ENCODE measurements at regions not wholly inside any gene's neighbourhood (a gene's known extent, or its start where the extent isn't known, plus 50 kb on each side); places are given as distances from the start of the nearest gene placed in this dataset.
"Not testable (repeated sequence)": the region's sequence is repeated elsewhere in the genome, so short reads cannot be mapped to it uniquely, and the experiment has no call there.

GRCh38 chr1:30159015-30159414 is 564.4 kb downstream of the MATN1 start:
- TF ChIP-seq, protein P1, sequence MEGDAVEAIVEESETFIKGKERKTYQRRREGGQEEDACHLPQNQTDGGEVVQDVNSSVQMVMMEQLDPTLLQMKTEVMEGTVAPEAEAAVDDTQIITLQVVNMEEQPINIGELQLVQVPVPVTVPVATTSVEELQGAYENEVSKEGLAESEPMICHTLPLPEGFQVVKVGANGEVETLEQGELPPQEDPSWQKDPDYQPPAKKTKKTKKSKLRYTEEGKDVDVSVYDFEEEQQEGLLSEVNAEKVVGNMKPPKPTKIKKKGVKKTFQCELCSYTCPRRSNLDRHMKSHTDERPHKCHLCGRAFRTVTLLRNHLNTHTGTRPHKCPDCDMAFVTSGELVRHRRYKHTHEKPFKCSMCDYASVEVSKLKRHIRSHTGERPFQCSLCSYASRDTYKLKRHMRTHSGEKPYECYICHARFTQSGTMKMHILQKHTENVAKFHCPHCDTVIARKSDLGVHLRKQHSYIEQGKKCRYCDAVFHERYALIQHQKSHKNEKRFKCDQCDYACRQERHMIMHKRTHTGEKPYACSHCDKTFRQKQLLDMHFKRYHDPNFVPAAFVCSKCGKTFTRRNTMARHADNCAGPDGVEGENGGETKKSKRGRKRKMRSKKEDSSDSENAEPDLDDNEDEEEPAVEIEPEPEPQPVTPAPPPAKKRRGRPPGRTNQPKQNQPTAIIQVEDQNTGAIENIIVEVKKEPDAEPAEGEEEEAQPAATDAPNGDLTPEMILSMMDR (IDR thresholded peaks at IDR 0.05; ENCODE audit: low read length, missing control alignments): no peak
- H3K4me3 ChIP-seq (replicated peaks; ENCODE audit: low read depth, low read length): no peak overlapping the region
- no peak for DNase-seq (ENCODE audit: low read depth)

DNA sequence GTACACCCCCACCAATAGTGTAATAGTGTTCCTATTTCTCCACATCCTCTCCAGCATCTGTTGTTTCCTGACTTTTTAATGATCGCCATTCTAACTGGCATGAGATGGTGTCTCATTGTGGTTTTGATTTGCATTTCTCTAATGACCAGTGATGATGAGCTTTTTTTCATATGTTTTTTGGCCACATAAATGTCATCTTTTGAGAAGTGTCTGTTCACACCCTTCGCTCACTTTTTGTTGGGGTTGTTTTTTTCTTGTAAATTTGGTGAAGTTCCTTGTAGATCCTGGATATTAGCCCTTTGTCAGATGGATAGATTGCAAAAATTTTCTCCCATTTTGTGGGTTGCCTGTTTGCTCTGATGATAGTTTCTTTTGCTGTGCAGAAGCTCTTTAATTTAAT is 567.7 kb downstream of the MATN1 start:
- H3K4me3 ChIP-seq (replicated peaks; ENCODE audit: low read depth, low read length); DNase-seq (ENCODE audit: low read depth): not testable (repeated sequence)

GRCh38 chr1:30155253-30155652 is 568.1 kb downstream of the MATN1 start:
- not testable (repeated sequence) for H3K4me3 ChIP-seq (replicated peaks; ENCODE audit: low read depth, low read length); DNase-seq (ENCODE audit: low read depth)

DNA sequence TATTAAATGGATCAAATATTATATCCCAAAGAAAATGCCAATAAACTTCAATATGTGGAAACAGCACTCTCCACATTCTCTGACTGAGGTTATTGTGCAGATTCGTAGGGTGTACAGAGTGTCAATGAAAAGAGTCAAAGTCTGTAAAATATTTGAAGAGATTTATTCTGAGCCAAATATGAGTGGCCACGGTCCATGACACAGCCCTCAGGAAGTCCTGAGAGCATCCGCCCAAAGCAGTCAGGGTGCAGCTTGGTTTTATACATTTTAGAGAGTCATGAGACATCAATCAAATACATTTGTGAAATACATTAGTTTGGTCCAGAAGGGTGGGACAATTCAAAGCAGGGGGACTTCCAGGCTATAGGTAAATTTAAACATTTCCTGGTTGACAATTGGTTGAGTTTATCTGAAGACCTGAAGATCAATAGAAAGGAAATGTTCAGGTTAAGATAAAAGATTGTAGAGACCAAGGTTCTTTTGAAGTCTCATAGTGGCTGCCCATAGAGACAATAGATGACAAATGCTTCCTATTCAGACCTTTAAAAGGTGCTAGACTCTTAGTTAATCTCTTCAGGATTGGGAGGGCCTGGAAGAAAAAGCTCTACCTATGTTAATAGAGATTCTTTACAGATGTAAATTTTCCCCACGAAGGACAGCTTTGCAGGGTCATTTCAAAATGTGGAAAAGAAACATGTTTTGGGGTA is 569.5 kb downstream of the MATN1 start:
- DNase-seq (ENCODE audit: low read depth): no peak
- no peak overlapping the region for H3K4me3 ChIP-seq (replicated peaks; ENCODE audit: low read depth, low read length)
- TF ChIP-seq, protein P1 (IDR thresholded peaks at IDR 0.05; ENCODE audit: low read length, missing control alignments): no peak

- TF ChIP-seq, protein P1 (IDR thresholded peaks at IDR 0.05; ENCODE audit: low read length, missing control alignments): no peak
- H3K4me3 ChIP-seq (replicated peaks; ENCODE audit: low read depth, low read length): no peak overlapping the region
- DNase-seq (ENCODE audit: low read depth): no peak
Measured at GRCh38 chr1:30151826-30152225, 571.6 kb downstream of the MATN1 start.

GRCh38 chr1:30151119-30151518 is 572.3 kb downstream of the MATN1 start:
- TF ChIP-seq, protein P1 (IDR thresholded peaks at IDR 0.05; ENCODE audit: low read length, missing control alignments): no peak
- no peak overlapping the region for H3K4me3 ChIP-seq (replicated peaks; ENCODE audit: low read depth, low read length)
- no peak for DNase-seq (ENCODE audit: low read depth)

- TF ChIP-seq, protein P1 (IDR thresholded peaks at IDR 0.05; ENCODE audit: low read length, missing control alignments): no peak
- DNase-seq (ENCODE audit: low read depth): no peak
Measured at GRCh38 chr1:30149226-30149625, 574.2 kb downstream of the MATN1 start.

DNA sequence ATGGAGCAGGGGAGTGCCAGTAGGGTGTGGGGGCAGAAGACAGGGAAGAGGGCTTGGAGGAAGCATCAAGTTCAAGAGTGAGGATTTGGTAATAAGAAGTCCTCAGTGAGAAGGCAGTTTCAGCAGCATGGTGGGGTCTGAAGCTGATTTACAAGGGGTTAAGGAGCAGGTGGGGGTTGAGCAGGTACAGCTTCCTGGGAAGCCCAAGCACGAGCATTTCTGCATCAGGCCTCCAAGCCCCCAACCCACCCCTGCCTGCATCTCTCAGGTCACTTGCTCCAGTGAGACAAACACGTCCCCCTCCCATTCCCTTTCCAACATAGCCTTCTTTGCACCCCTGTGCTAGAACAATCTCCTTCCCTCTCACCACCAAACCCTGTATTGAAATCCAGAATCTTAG is 574.7 kb downstream of the MATN1 start:
- TF ChIP-seq, protein P1 (IDR thresholded peaks at IDR 0.05; ENCODE audit: low read length, missing control alignments): no peak
- H3K4me3 ChIP-seq (replicated peaks; ENCODE audit: low read depth, low read length): no peak overlapping the region
- DNase-seq (ENCODE audit: low read depth): no peak

More at GRCh38 chr1:30149226-30149625, 574.2 kb downstream of the MATN1 start:
- no peak overlapping the region for H3K4me3 ChIP-seq (replicated peaks; ENCODE audit: low read depth, low read length)

Measured in fibroblast of pulmonary artery (primary cell).